HG02981 (cell line): ENCODE measurements at regions not wholly inside any gene's neighbourhood (a gene's known extent, or its start where the extent isn't known, plus 50 kb on each side); places are given as distances from the start of the nearest gene placed in this dataset.

Experiments used
- ATAC-seq: cut with Tn5 transposase; IDR thresholded peaks from one replicate; pipeline ENCODE4 v1.9.1; 2021; ENCODE audit warnings: mild to moderate bottlenecking, moderate library complexity; ENCODE audit not compliant: unreplicated experiment

DNA sequence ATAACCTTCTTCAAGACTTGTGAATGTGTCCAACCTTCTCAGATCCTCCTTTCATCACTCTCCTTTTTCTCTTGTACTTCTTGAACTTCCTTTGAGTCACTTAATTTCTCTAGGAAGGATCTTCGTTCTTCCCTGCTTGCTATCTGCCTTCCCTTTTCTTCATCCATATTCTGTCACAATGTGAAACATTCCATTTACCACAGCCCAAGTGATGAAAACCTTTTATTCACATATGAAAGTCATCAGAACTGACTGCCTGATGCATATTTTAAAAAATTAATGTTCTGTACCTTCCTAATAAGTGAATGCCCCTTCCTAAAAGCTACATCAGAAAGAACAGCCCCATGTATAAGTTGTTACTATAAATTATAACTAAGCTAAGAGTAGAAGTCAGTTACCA, 520.4 kb upstream of the LUZP2 start:
- no peak for ATAC-seq

DNA sequence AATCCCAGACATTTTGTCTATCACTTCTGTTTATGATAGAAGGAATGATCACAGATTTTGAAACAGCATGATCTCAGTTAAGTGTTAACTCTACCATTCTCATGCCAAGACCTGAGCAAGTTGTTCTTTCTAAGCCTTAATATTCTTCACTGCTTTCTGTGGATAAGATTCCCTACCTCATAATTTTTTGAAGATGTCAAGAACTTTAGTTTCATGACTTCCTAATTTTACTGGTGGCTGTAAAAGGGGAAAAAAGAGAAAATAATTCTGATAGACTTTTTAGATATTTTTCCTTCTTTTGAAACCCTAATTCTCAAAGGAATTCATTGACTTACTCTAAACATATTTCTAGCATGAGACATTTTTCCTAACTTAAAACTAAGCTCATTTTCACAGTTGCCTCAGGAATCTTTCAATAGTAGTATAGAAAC, 520.0 kb upstream of the LUZP2 start:
- no peak for ATAC-seq

DNA sequence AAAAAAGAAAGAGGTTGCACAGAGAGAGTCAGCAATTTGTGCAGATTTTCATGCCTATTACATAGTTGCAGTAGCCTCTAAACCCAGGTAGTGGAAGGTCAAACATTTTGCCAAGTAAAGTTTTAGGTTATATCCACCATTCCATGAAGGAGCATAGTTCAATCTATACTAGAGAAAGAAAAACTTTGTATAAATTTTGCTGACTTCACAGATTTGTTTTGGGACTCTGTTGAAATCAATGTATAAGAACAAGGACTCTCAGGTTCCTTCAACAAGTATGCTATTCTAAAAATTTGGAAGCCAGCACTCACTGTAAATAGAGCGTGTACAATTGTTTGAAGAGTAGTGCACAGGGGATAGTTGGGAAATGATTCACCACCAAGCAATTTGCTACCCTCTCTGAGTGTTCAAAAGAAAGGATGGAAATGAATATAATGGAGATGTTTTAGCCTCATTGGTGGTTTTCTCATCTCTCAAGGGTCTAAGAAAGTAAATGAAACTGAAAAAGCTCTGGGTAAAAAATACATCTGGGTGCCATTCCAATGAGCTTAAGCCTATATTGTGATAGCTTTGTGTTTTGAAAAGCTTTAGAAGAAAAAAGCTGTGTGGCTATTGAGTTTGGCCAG, 508.4 kb upstream of the LUZP2 start:
- no peak for ATAC-seq

DNA sequence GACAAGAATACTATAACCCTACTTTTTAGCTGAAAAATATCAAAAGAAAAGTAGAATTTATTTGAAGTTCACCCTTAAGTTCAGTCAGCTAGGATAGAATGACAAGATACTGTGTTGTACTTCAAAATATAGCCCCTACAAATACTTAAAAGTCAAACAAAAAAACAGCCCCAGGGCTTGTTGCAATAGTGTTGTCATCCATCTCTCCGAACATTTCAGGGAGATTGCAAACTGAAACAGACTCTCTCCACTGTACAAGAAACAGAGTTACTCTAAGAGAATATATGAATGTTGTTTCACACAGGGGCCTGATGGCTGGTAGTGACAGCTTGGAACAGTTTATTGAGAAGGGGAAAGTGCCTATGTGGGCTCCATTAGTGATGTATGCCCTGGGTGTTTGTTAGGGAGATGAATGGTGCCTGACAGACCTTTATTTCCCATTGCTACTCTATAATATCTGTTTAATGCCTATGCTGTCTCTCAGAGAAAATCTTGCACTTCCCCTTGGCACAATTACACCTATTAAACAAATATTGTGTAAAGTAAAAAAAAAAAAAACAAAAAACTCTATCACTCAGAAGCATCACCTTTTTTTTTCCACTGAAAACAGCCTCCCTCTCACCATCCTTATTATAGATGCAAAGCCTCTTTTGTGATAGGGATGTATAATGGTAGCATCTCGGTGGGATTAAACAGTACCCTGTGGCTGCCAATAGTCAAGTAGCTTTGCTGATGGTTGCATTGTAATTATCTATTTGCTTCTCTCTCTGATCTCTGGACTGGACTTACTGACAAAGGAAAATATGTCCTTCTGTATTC, 506.3 kb upstream of the LUZP2 start:
- no peak for ATAC-seq

DNA sequence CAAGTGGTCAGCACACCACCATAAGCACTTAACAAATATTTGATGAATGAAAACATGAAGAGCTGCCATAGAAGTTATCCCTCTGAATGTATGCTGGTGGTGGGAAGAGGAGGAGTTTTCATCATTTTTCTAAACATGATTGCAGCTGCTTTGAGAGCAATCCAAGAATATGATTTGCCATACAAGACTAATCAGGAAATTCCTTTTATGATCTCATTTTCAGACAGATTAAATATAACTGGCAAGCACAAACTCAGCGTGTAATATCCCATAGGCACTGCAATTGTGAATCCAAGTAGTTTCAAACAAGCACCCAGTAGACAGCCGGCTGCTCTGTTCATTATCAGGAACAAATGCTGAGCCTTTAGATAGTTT, 505.7 kb upstream of the LUZP2 start:
- no peak for ATAC-seq

DNA sequence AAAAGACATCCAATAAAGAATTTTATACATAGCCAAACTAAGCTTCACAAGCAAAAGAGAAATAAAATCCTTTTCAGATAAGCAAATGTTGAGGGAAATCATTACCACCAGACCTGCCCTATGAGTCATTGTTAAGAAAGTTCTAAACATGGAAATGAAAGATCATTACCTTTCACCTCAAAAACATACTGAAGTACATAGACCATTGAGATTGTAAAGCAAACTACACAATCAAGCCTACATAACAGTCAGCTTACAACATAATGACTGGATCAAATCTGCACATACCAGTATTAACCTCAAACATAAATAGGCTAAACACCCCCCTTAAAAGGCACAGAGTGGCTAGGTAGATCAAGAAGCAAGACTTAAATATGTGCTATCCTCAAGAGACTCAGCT, 501.0 kb upstream of the LUZP2 start:
- no peak for ATAC-seq

DNA sequence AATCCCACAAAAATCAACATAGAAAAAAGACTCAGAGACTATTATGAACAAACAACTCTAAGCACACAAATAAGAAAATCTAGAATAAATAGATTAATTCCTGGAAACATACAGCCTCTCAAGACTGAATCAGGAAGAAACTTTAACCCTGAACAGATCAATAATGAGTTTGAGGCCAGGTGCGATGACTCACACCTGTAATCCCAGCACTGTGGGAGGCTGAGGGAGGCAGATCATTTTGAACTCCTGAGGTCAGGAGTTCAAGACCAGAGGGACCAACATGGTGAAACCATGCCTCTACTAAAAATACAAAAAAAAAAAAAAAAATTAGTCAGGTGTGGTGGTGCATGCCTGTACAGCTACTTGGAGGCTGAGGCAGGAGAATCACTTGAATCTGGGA, 499.5 kb upstream of the LUZP2 start:
- no peak for ATAC-seq

DNA sequence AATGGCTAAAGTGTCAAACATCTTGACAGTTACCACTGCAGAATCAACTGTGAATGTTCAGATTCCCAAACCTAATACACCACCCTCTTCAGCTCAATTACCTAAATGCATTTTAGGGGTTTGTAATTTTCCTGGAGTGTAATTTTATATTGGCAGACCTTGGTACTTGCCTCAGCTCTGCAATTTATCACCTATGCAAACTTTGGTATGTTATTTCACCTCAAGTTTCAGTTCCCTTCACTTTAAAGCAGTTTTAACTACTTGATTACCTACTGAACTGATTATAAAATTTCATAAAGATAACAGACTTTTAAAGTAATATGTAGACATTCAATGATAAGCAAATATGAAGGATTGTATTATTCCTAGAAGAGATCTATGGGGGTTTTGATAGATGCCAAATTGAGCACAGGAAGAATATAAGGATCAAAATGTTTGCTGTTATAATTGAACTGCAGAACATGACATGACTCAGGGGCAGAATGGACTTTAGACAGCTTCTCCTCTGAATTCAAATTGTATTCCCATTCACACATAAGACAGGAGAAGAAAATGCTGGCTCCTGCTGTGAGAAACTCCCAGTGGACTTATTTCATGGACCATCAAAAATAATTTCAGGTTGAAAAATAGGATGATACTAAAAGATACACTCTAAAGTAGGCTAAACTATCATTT, 491.5 kb upstream of the LUZP2 start:
- ATAC-seq: no peak

DNA sequence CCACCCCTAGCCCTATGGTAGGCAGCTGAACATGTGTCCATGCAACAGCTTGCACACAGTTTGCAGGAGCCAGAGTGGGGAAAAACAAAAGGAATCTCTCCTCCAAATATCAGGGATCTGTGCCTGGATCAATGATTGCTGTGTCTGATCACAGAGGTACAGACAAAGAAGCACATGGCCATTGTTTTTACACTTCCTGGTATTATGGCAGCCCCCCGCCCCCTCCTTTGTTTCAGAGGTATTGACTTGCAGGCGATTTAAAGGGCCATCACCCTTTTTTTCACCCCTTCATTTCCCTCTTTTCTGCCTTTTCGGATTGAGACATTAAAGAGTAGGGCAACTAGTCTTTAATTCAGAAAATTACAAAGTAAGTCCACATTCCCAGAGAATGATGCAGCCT, 453.0 kb upstream of the LUZP2 start:
- ATAC-seq: no peak

DNA sequence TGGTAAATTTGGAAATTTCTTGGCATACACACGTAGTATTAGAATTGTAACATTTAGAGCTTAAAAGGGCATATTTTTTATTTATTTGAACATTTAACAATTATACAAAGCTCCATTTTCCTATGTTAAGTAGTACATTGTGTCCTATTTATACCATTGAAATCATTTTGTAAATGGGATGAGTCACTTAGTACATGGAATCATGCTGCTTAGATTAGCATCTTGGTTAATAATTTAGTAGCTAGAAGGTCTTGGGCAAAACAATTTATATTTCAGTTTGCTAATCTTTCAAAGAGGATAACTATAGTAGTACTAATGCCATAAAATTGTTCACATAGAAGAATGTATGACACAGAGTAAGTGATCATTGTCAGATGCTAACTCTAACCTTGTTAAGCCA, 450.1 kb upstream of the LUZP2 start:
- ATAC-seq: no peak

DNA sequence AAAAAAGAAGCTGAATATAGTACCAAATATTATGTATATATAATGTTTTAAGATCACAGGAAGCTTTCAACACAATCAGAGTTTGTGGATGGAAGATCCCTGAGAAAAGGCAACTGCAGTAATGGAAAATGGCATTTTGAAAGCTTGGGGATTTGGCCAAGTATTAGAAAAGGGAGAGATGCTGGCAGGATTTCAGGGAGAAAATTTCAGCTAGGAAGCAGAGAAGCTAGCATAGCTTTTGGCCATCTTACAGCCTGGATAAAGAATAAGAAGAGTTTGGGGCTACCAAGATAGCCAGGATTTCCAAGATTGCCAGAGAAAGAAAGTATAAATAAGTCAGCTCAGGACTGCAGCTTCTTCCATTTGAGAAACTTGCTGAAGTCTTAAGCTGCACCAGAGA, 440.8 kb upstream of the LUZP2 start:
- ATAC-seq: no peak

DNA sequence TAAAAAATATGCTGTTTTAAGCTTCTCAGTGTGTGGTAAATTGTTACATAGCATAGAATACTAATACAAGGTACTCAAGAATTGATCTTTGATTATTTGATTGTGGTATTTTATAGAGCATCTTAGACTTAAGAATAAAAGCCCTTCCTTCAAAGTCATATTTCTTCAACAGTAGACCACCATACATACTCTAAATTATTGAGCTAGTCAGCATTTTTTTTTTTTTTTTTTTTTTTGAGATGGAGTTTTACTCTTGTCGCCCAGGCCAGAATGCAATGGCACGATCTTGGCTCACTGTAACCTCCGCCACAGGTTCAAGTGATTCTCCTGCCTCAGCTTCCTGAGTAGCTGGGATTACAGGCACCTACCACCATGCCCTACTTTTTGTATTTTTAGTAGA, 436.7 kb upstream of the LUZP2 start:
- no peak for ATAC-seq

DNA sequence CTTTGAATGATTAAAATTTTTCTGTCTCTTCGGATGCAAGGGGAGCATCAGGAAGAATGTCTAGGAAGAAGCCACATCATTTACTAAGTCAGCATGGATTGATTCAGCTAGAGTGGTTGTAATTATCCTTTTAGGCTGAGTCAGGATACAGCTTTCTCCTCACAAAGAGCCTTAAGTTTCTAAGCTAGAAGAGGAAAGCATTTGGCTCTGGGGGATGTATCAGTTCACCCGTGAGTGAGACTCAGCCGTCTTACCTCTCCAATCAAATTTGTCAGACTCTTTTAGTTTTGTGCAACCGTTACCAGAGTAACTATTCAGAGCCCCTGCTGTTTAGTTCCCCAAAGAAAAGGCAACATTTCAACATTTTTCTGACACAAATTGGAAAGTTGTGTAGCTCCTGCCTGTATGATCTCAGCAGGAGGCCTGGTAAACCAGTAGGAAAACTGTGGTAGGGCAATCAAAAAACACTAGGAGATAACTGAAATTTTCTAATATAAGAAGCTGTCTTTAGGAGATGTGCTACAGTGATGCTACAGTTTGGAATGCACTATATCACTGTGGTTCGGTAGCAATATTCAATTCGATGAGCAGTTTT, 432.4 kb upstream of the LUZP2 start:
- ATAC-seq: no peak

DNA sequence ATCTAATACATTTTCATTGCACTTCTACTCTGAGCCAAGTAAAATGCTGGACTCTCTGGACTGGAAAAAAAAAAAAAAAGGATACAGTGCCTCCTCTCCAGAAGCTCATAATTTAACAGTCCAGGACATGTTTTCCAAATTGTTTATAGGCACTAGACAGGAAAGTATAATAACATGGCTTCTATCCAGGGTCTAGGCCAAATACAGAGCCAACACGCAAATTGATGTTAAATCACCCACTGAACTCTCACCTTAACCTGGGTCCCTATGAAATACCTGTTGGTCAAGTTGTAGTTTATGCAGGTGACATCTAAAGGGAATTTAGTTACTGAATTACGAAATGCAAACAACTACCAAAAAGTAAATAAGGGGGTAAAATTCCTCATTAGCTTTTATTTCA, 428.7 kb upstream of the LUZP2 start:
- ATAC-seq: no peak

DNA sequence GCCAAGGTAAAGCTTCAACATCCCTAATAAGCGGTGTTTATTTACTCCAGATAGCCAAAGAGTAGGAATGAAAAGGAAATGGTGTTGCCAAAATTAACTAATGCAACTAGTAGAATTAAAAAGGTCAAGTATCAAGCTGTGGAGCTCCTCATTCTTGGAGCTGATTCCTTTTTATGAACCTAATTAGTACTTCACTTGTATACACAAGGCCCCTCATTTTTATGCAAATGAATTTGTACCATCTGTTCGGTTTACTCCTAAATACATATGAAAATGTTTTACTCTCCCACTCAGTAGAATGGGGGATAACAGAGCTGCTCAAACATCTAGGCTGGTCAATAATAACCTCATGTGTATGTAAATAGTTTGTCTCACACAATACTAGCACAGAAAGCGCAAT, 426.4 kb upstream of the LUZP2 start:
- no peak for ATAC-seq

DNA sequence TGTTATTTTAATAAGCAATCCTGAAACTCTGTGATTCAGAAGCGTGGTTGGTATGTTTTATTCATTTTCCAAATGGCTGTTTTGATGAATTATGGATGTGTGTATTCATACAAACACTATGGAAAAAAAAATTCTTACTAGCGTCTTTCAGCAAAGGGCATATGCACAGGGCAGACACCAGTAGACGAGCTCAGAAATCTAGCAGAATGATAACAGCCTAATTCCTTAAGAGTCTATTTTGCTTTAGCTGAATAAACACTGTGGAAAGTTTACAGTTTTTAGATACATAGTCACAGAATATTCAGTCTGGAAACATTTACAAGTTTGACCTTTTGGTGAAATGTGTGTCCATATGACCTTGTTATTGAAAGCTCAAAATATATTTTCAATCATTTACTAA, 418.8 kb upstream of the LUZP2 start:
- ATAC-seq: no peak

DNA sequence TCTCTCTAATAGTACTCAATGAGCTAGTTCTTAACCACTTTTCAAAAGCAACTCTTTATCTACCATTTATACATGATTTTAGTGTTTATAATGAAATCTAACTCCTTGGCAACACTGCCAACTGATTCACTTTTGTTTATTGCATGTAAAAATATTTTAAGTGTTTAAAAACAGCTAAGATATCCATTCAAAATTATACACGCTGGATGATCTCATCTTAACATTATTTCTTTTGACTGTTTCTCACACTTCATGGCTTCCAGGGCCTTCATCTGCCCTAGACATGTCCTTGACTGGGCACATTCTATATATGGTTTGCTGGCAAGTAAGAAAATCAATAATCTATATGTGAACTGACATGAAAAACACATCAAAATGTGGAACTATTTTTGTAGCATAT, 414.6 kb upstream of the LUZP2 start:
- no peak for ATAC-seq

DNA sequence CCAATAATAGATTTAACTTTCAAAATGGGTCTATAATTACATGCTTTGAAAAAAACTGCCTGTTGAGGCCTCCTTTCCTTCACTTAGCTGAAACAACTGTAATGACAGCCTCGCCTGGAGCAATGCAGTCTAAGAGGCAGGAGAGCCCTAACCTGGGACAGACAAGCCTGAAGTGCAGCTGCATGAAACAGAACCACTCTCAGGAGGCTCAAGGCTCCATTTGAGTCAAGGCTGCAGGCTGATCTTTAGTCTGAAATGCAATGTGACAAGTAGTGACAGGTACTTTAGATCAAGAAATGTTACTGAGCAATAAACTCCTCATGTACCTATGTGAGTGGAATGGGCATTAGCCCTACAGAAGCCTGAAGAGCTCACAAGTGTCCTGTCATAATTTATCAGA, 414.0 kb upstream of the LUZP2 start:
- no peak for ATAC-seq

DNA sequence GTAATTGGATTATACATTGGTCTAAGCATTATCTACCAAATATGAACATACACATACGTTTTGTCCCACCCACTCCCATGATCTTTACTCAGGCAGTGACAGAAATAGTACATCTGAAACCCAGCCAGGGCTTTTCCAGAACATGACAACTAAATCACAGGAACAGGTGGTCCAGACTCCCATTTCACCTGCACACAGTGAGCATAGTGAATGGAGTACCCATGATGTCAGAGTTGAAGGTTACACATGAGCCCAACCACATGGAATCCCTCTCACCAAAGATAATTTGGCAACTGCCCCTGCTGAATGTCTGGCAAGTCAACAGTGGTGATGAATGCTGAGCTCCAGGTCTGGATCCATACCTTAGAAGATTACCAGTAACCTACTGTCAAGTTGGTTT, 411.9 kb upstream of the LUZP2 start:
- no peak for ATAC-seq

DNA sequence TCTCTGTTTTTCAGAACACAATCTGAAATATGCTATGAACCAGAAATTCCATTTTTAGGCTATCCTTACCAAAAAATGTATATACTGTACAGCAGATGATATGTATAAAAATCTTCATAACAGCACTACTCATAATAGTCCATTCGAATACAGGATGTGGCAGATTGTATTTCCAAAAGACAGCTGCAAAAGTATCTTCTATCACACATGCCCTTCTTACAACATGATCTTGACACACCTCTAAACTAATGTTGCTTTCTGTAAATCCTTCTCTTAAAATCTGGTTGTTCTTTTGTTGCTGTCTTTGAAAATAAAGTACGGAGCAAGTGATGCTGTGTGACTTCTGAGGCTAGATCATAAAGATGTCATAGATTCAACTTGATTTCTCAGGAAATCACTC, 409.9 kb upstream of the LUZP2 start:
- no peak for ATAC-seq

DNA sequence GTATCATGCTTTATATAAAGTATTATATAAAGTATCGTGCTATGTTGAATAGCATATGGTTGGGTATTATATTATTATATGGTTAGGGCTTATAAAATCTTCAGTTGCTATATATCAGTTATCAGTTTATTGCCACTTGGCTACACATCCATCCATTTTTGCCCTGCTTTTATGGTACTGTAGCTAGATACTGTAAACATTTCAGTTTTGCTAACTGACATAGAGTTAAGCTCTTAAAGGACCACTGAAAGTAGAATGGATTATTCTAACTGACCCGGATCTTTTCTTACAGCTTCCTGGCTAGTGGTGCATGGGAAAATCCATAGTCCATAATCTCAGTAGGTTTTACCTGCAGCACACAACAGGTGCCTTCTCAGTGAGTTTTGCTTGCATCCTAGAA, 405.3 kb upstream of the LUZP2 start:
- ATAC-seq: no peak

DNA sequence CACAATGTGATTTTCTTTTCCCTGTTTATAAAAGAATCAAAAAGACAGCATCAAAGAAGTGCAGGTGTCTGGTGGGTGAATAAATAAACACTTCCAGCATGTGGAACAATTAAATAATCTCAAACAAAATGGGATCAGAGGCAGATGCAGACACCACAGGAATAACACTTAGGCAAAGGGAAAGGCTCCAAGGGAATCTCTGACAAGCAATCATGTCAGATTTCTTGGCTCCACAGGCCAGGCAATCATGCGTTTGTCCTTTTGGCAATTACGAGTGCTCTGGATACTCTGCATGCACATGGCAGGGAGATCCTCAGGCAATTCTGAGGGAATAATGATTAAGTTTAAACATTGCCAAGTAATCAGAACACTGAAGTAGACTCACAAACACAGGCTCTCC, 403.5 kb upstream of the LUZP2 start:
- ATAC-seq: no peak
